ENCODE measurements at regions not wholly inside any gene's neighbourhood (a gene's known extent, or its start where the extent isn't known, plus 50 kb on each side); places are given as distances from the start of the nearest gene placed in this dataset.
"Not testable (repeated sequence)": the region's sequence is repeated elsewhere in the genome, so short reads cannot be mapped to it uniquely, and the experiment has no call there.

GRCh38 chr5:82551192-82551591 is 273.0 kb upstream of the RPS23 start:
- no peak for DNase-seq (ENCODE audit: low read depth)

- no peak for DNase-seq (ENCODE audit: low read depth)
Measured at GRCh38 chr5:82549263-82549662, 271.1 kb upstream of the RPS23 start.

DNA sequence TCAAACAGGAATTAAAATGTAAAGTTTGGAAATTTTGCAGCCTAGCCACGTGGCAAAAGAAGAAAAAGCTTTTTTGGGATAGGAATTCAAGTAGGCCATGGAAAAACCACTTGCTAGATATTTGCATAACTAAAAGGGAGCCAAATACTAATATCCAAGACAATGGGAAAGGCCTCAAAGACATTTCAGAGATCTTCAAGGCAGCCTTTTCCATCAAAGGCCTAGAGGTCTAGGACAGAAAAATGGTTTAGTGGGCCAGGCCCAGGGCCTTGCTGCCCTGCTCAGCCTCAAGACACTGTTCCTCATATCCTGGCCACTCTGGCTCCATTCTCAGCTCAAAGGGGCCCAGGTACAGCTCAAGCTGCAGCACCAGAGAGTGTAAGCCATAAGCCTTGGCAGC is 265.9 kb upstream of the RPS23 start:
- DNase-seq (ENCODE audit: low read depth), result no peak

DNA sequence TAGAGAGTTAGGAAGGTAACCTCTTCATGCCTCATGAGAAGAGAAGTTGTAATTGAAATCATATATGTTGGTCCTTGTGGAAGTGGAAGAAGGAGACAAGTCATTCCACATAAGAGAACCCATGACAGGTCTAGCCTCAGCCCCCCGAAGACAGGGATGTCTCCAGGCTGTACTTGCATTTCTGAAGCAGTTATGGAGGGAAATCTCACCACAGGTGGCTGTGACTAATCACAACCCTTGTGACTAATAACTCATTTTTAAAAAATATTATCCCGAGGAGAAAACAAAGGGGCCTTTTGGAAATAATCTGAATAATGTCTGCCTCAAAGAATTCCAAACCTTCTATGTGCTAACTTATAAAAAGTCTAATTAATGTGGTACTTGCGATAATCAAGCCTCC is 262.1 kb upstream of the RPS23 start:
- peak; percentile 9 for DNase-seq (ENCODE audit: low read depth)

GRCh38 chr5:82538339-82539034 is 260.3 kb upstream of the RPS23 start:
- DNase-seq (ENCODE audit: low read depth), result no peak

DNA sequence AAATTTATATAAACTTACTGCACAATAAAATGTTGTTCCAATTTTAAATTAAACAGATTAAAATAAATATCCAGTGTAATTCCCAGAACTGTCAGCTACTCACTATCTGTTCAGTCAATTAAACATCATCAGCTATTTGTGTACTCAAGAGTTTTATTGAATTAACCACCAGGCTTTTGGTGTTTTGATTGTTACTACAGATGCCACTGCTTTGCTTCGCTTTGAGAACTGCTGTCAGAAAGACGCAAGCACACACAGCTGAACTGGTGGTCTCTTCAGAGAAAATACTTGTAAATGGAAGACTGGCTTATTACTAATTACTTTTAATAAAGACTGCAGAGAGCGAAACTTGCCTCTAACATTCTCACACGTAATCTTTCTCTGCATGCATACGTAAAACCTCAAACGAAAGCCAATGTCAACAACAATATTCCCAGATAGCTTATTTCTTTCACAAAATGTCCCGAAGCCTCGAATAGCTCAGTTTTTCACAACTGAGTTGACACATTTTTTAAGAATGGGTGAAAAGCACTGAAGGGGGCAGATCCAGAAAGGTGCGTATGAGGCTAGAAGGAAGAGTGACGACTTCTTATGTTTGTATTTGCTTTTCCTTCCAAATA is 259.6 kb upstream of the RPS23 start:
- no peak for DNase-seq (ENCODE audit: low read depth)

- DNase-seq (ENCODE audit: low read depth), result no peak
Measured at GRCh38 chr5:82534986-82535385, 256.8 kb upstream of the RPS23 start.

DNA sequence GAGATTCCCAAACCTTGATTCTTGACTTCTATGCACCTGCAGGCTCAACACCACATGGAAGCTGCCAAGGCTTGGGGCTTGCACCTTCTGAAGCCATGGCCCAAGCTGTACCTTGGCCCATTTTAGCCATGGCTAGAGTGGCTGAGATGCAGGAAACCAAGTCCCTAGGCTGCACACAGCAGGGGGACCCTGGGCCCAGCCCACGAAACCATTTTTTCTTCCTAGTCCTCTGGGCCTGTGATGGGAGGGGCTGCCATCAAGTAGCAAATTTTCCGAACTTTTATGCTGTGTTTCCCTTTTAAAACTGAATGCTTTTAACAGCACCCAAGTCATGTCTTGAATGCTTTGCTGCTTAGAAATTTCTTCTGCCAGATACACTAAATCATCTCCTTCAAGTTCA is 253.9 kb upstream of the RPS23 start:
- not testable (repeated sequence) for DNase-seq (ENCODE audit: low read depth)

DNA sequence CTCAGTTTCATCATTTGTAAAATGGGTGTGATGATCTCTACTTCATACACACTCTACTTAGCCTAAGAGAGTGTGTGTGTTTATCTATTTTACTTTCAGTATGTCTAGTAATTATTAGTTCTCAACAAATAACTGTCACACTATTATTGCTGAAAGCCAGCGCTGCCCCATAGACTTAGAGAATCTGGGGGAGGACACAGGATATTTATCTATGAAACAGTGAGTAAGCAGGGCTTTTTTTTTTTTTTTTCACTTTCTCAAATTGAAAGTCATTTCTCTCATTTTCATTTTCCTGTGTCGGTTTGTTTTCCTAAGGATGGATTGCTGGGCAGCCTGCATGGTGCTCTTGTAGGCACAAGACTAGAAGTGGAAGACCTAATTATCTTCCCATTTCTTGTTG is 248.4 kb upstream of the RPS23 start:
- DNase-seq (ENCODE audit: low read depth), result no peak

- DNase-seq (ENCODE audit: low read depth), result no peak
Measured at GRCh38 chr5:82525626-82526025, 247.5 kb upstream of the RPS23 start.

- DNase-seq (ENCODE audit: low read depth), result no peak
Measured at GRCh38 chr5:82523633-82524032, 245.5 kb upstream of the RPS23 start.

DNA sequence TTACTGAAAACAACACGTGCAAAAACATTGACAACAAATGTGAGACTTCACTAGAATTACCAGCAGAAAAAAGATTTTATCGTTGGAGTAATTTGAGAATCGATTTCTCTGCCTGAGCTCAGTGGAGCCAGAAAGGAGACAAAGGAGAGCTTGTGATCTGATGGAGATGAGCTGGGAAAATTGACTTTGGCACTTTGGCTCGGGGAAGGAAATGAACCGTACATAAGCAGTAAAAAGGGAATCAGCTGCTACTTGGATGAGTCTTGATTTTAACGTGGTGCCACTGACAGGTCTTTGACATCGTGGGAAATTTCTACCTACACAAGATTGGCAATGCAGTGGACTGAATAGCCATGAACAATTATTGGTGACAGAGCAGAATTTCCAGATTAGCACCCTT is 244.7 kb upstream of the RPS23 start:
- DNase-seq (ENCODE audit: low read depth), result no peak

DNA sequence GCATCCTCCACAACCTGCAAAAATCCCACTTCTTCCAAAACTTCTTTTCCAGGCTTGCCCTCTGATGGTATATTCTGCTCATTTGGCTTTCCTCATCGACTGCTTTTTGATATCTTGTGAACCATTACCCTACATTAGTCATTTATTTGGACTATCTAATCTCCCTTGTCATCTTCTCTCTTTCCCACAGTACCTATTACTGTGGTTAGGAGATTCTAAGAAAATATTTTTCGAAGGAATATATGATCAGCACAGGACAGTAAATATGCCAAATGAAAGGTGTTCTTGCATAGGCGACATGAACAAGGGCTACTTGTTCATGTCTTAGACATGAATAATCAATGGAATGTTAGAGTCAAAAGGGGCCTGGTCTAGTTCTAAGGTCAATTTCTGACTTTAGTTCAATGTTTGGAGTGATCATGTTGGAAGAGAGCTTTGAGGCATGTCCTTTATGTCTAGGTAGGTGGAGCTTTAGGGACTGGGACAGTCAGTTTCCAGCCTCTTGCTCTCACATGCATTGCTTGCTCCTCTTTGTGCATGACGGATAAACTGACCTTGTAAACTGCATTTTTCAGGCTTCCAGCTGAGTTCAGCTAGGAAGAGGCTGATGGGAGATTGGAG is 243.4 kb upstream of the RPS23 start:
- DNase-seq (ENCODE audit: low read depth), result no peak

DNA sequence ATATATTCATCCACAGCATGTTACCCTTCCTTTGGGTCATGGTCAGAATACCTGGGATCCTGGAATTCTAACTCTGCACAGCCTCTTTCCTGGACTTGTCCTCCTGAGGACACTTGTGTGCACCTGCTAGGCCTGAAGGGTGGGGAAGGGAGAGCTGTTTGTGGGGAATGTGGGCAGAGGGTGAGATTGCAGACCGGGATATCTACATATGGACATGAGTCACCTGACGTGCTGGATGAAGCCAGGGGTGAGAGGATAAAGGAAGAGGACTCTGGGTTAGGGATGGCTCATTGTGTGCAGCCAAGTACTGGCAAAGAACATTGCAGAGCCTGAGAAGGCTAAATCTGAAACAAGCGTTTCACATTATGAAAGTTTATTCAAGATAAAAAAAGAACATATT is 241.4 kb upstream of the RPS23 start:
- no peak for DNase-seq (ENCODE audit: low read depth)

DNA sequence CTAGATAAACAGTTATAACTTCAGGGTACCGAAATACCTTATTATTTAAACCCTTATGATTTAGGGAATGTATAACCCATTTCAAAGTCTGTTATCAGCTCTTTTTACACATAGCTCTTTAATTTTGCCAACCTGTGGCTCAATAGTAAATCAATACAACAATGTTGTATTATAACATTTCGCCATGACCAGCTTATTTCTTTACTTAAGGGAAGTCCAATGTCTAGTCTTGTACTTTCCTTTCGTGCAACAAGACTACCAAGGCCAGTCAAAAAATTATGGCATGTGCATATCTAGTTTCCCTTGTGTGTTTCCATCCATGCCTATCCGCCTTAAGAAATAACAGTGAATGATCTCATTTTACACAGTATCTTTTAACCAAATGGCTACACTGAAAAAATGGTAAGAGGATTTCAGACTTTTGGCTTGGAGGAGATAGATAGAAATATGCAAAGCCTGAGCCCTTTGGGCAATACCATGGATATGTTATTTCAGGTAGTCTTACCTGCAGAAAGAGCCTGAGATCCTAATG is 239.5 kb upstream of the RPS23 start:
- DNase-seq (ENCODE audit: low read depth), result no peak

GRCh38 chr5:82513738-82514137 is 235.6 kb upstream of the RPS23 start:
- DNase-seq (ENCODE audit: low read depth), result no peak

- peak; percentile 9 for DNase-seq (ENCODE audit: low read depth)
Measured at GRCh38 chr5:82512025-82512424, 233.9 kb upstream of the RPS23 start.

DNA sequence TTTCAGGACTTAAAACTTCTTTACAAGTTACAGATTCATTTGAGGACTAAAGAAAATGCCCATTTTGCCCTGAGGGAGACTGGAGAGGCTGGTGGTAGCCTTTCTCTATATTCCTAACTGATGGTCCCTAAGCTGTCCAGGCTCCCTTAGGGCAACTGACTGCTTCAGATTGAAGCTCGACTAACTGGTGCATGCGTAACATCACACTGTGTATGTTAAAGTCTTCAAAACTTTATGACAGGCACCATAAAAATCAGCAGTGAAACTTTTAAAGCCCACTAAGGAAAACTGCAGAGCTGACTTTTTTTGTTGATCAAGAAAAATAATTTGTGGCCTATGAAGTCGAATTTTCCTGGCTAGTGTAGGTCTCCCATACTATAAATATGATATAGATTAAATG is 233.0 kb upstream of the RPS23 start:
- DNase-seq (ENCODE audit: low read depth), result no peak

DNA sequence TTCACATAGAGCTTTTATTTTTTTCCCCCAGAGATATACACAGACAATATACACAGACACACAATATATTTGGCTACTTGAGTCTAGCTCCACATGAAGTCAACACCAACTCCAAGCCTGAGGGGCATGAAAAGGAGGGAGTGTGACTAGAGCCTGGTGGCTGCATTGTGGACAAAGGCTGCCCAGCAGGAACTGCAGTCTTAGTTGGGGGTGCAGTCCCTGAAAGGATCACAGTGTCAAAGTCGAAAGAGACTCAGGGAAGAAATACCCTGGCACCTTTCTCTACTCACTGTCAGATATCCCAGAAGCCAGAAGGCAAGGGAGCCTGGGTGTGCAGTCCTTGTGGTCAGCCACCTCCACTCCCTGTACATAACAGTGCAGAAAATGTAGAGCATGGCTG is 231.6 kb upstream of the RPS23 start:
- no peak for DNase-seq (ENCODE audit: low read depth)

DNA sequence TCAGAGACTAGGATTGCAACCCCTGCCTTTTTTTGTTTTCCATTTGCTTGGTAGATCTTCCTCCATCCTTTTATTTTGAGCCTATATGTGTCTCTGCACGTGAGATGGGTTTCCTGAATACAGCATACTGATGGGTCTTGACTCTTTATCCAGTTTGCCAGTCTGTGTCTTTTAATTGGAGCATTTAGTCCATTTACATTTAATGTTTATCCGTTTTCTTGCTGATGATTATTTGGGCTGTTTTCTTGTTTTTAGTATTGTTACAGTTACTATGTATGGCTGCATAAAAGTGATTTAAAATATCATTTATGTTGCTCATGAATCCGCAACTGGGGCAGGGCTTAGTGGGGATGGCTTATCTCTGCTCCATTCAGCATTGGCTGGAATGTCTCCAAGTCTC is 228.2 kb upstream of the RPS23 start:
- DNase-seq (ENCODE audit: low read depth), result not testable (repeated sequence)

DNA sequence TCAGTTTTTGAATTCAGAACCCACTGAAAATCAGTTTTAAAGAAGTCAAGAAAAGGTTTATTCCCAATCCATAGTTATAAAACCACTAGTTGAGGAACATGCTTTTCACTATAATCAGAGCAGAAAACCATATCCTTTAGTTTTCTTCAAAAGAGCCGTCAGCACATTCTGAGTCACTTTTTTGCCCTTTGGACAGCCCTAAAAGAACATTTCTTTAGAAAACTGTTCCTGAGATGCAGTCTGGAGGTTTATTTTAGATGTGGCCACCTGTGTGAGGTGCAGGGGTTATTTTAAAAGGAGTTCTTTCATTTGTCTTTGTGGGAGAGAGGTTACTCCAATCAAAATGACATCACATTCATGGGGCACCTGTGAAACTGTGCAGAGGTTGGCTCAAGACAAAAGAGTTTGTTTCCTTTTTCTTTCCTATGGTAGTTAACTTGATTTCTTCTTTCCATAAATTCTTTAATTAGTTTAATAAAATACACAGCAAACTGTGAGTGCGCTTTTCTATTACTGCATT is 221.6 kb upstream of the RPS23 start:
- DNase-seq (ENCODE audit: low read depth), result no peak

DNA sequence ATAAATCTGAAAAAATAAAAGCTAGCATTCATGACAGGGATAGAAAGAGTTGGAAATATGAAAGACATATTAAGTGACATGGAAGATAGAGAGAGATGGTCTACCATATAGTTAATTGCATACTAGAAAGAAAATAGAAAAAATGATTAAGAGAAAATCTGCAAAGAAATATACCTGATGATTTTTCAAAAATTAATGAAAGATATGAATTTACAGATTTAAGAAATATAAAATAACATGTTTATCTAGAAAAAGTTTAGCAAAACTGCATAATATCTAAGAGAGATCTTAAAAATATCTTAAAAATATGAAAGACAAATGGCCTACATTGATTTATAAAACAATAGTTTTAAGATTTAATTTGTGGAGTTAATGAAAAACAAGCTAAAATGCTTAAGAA is 219.1 kb upstream of the RPS23 start:
- no peak for DNase-seq (ENCODE audit: low read depth)

GRCh38 chr5:82494942-82495341 is 216.8 kb upstream of the RPS23 start:
- DNase-seq (ENCODE audit: low read depth), result peak; percentile 28

Data from iris pigment epithelial cell (primary cell).